HG02973 (cell line): ENCODE measurements at regions not wholly inside any gene's neighbourhood (a gene's known extent, or its start where the extent isn't known, plus 50 kb on each side); places are given as distances from the start of the nearest gene placed in this dataset.

Source experiments
- ATAC-seq: cut with Tn5 transposase; IDR thresholded peaks from one replicate; pipeline ENCODE4 v1.9.1; 2021; ENCODE audit warnings: moderate library complexity; ENCODE audit not compliant: unreplicated experiment

DNA sequence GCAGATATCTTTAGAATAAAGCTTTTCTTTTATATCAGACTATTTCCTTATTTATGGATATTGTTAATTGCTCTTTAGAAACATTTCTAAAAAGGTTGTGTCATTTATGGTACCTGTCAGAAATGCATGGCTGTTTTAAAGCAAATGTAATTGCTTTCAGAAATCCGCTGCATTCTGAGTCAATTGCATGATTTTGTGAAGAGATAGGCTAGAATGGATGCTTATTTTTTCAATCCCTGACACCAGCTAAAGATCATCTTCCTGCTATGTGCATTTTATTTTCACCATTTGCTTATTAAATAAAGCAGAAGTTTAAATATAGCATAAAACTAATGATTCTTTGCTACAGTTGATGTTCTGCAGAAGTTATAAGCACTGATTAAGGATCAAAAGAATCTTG is 170.2 kb upstream of the C9orf72 start:
- no peak for ATAC-seq

DNA sequence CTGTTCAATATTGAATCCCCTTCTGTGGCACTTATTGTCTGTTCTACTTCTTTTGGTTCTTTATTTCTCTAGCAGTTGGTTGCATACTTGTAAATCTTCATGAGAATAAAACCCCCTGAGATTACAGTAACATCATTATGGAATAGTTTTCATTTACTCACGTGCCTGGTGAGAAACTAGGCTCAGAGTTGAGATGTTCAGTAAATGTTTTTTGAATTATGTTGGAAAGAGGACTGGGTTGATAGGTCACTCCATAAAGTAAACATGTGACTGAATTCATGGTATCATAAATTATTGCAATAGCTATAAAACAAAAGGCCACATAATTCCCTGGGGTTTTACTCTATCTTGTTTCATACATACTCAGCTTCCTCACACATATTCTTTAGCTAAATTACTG is 174.2 kb upstream of the C9orf72 start:
- ATAC-seq: no peak

DNA sequence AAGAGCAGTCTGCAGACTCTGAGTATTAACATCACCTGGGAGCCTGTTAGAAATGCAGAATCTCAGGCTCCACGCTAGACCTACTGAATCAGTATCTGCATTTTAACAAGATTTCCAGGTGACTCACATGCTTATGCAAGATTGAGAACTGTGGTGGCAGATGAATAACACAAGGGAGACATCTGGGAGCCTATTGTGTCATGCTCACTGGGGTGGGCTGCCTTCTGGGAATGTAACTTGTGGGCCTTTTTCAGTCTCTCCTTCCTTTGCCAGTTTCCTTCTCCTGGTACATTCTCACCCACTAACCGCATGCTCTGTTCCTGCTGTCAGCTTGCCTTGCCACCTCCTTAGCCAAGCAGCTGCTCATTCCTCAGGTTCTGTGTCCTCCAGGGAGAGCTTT is 176.6 kb upstream of the C9orf72 start:
- no peak for ATAC-seq

DNA sequence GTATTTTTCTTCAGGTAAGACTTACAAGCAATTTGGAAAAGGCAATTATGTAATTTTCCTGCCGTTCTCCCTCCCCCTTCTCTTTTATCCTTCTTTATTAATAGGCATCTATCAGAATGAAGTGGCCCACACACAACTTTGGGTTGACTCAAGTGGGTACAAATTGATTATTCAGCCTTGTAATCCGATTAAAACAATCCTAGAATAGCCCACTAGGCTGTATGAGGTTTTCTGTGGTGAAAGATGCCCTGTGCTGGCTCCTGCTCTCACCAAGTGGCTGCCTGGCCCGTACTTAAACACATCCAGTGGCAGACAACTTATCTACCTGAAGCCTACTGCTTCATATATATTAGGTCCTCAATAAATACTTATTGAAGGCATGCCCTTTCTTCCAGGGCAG is 177.3 kb upstream of the C9orf72 start:
- no peak for ATAC-seq

DNA sequence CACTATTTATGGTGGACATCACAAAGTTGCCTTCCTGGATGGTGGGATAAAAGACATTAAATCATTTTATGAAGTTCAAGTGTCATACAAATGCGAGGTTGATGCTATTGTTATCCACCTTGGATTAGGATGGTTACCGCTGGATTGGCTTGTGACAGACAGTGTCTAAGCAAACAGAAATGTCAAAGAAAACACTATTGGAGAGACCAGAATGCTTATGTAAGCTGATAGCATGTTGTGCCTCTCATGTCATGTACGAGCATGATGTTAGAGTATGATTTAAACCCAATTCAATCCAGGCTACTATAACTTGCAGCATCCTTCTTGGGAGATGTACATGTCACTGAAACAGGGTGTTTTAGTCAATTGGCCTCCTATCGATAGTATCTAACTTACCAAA is 178.8 kb upstream of the C9orf72 start:
- no peak for ATAC-seq

DNA sequence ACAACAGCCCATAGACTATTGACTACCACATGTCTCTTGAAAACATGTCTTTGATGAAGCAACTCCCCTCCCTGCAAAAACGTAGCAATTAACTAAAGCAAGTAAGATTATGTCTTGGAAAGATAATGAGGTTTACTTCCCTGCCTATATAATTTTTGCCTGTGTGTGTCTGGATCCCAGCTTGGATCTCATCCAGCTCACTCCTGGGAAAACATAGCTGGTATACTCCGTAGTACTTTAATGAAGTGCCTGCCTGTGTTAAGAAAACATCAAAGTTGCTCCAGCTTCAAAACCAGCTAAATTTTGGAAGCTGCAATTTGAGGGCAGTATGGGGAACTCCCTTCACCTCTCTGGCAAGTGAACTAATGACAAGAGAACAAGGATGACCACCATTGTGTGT is 182.6 kb upstream of the C9orf72 start:
- no peak for ATAC-seq

DNA sequence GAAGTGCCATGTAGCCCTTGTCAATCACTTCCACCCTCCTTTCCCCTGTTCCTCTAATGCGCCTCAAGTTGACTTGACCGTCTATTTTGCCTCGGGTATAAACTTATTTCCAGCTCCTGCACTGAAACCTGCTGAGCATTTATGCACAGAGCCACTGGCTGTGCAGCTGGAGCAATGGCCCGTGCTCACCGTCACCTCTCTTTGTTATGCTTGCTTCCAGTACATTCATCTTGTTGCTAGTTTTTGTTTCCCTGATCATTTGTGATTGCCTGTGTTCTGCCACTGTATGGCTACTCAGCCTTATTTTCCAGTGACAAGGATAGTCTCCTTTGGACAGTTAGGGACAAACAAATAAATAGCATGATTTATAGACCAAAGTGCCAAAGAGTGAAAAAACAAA is 183.1 kb upstream of the C9orf72 start:
- no peak for ATAC-seq

DNA sequence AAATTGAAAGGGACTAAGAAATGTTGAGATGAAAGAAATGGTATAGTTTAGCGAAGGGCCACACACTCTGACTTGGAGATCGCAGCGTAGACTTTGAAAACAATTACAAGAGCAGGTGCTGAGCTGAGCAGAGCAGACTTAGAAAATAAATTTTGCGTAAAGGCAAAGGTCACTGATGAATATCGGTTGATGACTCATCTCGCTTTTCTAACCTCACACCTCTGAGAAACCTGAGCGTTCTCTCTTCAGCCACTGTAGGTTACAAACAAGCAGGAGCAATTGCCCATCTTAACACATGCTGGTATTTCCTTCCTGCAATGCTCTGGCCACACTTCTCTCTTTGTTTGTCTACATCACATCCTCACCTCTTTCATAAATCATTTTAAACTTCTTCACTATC is 190.6 kb upstream of the C9orf72 start:
- no peak for ATAC-seq

DNA sequence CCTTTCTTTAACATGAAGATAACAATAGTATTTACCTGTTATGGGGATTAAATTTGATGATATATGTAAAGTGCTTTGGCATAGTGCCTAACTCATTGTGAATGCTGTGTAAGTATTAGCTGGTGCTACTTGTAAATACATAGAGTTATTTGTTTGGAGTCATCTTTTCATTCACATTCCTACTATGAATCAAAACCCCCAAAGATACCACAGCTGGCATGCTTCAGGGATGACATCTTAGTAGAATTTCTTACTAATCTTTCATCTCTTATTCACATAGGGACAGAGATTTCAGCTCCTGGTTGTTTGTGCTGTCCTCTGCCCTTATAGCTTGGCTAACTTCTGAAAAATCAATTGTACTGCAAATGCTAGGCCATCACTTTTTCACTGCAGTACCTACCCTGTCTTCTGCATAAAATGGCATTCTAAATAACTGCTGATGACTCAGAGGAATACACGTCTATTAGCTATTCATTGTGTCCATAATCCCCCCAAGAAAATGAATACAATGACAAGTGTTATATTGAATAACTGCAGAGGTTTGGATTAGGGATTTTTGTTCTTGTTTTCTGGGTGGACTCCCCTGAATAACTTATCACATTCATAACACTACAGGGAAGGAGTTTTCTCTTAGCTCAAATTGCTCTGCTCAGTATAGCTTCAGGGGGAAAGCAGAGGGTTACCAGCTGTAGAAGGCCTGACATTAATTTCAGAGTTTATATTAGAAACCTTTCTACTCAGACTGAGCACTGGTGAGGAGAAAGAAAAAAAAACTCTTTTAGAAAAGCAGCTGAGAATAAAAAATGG is 192.2 kb upstream of the C9orf72 start:
- no peak for ATAC-seq

DNA sequence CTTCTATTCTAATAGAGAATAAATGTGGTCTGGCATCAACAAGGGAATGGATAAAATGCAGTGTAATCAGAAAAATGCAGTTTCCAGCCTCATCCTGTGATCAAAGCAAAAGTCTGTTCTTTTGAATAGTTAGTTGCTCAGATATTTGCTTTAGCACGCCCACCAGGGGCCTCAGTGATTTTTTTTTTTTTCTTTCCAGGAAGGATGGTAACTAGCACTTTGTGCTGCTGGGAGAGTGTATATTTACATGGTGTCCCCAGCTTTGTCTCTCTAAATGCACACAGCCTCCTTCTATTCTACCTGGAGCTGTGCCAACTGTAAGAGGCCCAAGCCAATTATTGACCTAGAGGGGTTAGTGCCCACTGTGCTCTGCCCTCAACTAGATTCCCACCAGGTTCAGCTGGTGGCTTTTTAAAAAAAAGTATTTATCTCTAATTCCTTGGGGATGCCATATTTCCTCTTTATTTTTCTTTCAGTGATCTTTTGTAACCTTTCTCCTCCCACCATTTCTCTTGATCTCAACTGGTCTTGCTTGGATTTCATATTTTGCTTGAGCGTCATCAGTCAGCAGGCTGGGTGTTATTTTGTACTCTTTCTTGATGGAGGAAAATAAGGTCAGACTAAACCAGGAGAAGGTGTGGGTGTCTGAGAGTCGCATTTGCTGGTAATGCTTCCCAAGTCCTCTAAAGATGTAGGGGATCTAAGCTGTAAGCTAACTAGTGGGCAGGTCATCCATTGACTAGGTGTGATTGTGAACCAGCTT is 193.0 kb upstream of the C9orf72 start:
- ATAC-seq: no peak

DNA sequence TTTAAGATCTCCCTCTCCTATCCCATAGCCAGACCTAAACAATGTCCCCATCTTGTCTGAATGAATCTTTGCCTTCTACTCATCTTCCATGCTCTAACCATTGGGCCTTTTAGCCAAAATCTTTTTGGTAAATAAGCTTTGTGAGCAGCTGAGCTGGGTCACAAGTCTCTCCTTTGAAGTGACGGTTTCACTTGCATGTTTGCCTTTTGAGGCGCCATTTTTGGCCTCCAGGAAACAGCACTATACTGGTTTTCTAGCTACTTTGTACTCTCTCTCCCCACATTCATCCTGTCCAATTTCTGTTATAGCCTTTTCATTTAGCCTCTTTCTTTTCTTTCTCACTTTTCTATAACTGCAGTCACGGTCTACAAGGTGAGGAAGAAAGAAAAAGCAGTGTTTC is 195.5 kb upstream of the C9orf72 start:
- ATAC-seq: no peak

DNA sequence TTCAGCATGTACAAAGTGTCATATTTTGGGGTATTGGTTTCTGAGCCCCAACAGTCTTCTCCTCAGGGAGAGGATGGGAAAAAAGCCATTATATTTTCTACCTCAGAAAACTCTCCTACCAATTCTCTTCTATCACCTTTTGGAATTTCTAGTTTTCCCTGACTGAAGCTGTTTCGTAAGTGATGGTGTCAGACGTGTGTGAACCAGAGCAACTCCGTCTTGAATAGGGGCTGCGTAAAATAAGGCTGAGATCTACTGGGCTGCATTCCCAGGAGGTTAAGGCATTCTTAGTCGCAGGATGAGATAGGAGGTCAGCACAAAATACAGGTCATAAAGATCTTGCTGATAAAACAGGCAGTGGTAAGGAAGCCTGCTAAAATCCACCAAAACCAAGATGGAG is 197.3 kb upstream of the C9orf72 start:
- no peak for ATAC-seq

DNA sequence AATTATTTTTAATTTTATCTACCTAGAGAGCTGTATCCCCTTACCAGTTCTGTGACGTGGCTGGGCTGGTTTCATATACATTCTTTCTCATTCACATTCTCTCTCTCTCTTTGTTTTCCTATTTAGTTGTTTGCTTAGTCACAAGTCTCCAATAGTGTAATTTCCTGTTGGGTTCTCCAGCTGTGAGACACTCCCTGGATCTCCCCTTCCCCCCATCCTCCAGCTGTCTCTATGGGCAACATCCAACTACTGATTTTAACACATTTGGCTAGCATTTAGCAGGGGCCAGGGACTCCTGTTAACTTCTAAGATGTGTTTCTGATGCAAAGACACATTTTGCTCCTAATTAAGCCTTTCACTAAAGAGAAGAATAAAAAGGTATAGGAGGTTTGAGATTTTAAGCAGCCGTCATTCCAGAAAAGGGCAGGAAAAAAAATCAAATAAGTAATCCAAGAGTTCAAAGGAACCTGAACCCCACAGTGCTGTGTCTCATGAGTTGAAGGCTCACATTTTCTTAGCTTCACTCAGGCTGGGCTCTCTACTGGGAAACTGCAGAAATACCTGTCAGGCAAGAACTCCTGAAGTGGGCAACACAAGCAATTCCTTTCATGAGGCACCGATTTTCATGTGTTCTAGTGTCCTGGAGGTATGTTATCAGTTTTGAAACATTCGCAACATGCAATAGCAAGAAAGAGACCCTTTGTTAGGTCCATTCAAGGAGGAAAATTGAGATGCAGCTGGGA is 198.7 kb upstream of the C9orf72 start:
- no peak for ATAC-seq

DNA sequence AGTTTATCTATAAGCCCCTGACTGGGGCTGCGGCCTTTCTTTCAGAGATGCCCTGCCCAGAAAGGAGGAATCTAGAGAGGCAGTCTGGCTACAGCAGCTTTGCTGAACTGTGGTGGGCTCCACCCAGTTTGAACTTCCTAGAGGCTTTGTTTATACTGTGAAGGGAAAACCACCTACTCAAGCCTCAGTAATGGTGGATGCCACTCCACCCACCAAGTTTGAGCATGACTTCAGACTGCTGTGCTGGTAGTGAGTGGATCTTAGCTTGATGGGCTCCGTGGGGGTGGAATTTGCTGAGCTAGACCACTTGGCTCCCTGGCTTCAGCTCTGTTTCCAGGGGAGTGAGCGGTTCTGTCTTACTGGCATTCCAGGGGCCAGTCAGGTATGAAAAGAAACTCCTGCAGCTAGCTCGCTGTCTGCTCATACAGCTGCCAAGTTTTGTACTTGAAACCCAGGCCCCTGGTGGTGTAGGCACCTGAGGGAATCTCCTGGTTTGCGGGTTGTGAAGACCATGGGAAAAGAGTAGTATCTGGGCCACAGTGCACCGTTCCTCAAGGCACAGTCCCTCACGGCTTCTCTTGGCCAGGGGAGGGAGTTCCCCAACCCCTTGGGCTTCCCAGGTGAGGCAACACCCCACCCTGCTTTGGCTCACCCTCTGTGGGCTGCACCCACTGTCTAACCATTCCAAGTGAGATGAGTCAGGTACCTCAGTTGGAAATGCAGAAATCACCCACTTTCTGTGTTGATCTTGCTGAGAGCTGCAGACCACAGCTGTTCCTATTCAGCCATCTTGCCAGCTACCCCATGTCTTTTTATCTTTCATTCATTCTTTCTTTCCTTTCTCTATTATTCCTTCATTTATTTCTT is 211.8 kb upstream of the C9orf72 start:
- ATAC-seq: peak; percentile 39

DNA sequence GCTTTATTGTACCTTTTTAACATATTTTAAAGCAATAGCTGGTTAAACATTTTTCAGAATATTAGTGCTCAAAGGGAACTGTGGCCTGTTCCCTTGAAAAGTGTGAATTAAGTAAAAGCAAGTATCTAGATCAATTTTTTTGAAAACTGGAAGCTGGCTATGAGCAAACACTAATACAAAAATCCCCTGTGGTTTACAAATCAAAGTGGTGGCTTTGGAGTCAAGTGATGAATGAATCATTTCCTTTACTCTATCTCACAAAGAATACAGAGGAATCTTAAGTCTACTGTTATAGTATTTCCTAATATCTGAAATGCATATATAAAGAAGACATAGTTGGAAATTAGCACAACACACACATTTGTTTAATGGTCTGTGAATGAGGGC is 212.4 kb upstream of the C9orf72 start:
- ATAC-seq: peak; percentile 78

DNA sequence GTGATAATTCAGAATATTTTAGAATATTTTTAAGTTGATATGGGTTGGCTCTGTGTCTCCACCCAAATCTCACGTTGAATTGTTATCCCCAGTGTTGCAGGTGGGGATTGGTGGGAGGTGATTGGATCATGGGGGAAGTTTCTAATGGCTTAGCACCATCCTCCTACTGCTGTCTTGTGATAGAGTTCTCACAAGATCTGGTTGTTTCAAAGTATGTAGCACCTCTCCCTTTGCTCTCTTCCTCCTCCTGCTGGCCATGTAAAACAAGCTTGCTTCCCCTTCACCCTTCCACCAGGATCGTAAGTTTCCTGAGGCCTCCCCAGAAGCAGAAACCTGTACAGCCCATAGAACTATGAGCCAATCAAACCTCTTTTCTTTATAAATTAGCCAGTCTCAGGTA is 214.6 kb upstream of the C9orf72 start:
- ATAC-seq: no peak

DNA sequence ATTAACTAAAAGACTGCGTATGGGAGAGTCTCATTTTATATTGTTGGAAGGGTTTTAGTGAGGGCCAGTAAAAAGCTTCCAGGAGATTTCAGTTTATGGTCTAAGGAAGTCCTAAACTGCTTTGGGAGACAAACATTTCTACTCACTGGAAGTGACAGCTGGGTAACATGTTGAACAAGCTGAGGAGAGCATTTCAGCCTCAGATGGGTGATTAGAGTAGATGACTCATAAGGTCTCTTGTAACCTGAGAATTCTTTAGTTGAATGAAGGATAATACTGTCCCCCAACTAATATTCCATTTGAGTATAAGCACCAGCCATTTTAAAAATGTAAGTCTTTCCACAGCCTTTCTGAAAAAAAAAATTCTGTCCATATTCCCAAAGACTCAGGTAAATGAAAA is 218.0 kb upstream of the C9orf72 start:
- no peak for ATAC-seq

DNA sequence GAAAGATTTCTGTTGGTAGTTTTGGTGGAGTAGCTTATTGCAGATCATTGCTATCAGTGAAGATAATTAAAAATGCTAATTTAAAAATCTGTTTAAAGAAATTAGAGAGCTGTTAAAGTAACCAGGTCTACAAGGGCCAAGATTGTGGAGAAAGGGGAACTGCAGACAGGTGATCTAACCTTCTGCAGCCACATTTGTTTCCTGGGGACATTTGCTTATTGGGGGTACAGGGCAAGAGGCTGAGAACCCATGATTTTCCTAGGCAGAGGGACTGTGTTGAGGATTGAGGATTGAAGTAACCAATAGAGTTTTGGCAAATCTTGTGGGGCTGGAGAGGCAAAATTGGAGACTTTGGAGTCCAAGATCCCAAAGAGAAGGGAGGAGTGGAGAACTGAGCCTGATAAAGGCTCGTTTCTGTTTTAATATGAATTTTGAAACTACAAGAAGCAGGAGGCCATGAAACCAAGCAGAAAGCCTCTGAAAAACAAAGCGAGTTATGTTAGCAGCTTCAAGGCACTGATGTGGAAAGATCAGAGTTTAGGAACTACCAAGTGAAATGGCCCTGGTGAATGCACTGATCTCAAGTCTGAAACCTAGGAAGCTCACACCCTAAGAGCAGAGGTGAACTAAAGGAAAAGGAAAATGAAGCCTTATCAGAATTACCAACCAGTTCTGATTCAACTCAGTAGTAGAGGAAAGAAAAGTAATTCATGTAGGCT is 219.8 kb upstream of the C9orf72 start:
- no peak for ATAC-seq

DNA sequence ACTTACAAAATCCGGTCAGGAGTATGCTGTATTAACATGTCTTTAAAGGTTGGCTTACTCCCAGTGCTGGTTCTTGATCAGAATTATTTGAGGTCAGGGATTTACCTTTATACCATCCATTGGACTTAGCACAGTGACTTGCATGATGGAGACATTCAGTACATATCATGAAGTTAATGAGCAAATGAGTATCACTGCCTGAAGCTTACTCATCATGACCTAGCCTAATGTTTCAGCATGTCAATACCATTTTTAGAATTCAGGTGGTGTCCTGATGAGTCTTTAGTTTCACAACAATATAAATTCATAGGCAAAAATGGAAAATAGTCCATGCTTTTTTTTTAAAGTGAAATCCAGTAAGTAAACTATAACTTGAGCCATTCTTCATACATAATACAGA is 226.0 kb upstream of the C9orf72 start:
- ATAC-seq: no peak

DNA sequence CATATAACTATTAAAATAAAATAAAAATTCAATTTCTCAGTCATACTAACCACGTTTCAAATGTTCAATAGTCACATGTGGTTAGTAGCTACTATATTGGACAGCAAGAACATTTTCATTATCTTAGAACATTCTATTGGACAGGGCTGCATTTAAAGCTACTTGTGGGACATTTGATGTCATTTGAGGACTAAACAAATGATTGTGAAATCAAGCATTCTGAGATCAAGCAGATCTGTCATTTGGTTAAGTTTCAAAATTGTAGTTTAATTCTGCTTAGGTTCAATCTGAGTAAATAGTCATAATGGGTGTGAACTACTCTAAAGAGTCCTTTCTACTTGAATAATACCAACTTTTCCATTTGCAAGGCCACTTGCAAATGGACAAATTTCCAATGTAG is 226.9 kb upstream of the C9orf72 start:
- no peak for ATAC-seq
